Astrocyte (in vitro differentiated cells and primary cell): ENCODE measurements at regions not wholly inside any gene's neighbourhood (a gene's known extent, or its start where the extent isn't known, plus 50 kb on each side); places are given as distances from the start of the nearest gene placed in this dataset.
A peak's percentile ranks its signal among the peaks of the same experiment; 100 is the strongest.
"Not testable (repeated sequence)": the region's sequence is repeated elsewhere in the genome, so short reads cannot be mapped to it uniquely, and the experiment has no call there.

Experiments
- DNase-seq: peaks from one replicate; pipeline ENCODE4 v3.0.0-alpha.2; 2010; ENCODE audit warnings: low read depth
- FAIRE-seq: peaks from 2 replicates; lab custom pipeline; 2011; peaks lifted over from hg19 to GRCh38; lab: Jason Lieb, UNC
- H2AFZ ChIP-seq: 2 replicates; pipeline ENCODE4 v1.6.0; 2012; ENCODE audit warnings: low read depth, low read length, inconsistent platforms
- H3K27ac ChIP-seq: 2 replicates; pipeline ENCODE4 v1.5.1; 2011; ENCODE audit warnings: low read depth, low read length, inconsistent platforms
- H3K27me3 ChIP-seq: 2 replicates; pipeline ENCODE4 v1.6.0; 2011; ENCODE audit warnings: low read length, inconsistent platforms; ENCODE audit not compliant: insufficient read depth
- H3K36me3 ChIP-seq: 2 replicates; pipeline ENCODE4 v1.5.1; 2011; ENCODE audit warnings: low read length, inconsistent platforms; ENCODE audit not compliant: insufficient read depth
- H3K4me1 ChIP-seq: 2 replicates; pipeline ENCODE4 v1.5.1; 2011; ENCODE audit warnings: low read length, inconsistent platforms; ENCODE audit not compliant: insufficient read depth
- H3K4me2 ChIP-seq: 2 replicates; pipeline ENCODE4 v1.6.0; 2012; ENCODE audit warnings: low read length, inconsistent platforms
- H3K4me3 ChIP-seq: 2 replicates; pipeline ENCODE4 v1.5.1; 2011; ENCODE audit warnings: low read depth, mild to moderate bottlenecking, low read length, inconsistent platforms; ENCODE audit not compliant: insufficient read depth
- H3K79me2 ChIP-seq: 2 replicates; pipeline ENCODE4 v1.6.0; 2012; ENCODE audit warnings: mild to moderate bottlenecking, low read length, inconsistent platforms; ENCODE audit not compliant: insufficient read depth
- H3K9ac ChIP-seq: 2 replicates; pipeline ENCODE4 v1.6.0; 2012; ENCODE audit warnings: mild to moderate bottlenecking, low read length, inconsistent platforms
- H3K9me3 ChIP-seq: 2 replicates; pipeline ENCODE4 v1.5.1; 2012; ENCODE audit warnings: low read depth, mild to moderate bottlenecking, low read length, inconsistent platforms; ENCODE audit not compliant: insufficient read depth
- H4K20me1 ChIP-seq: 2 replicates; pipeline ENCODE4 v1.6.0; 2012; ENCODE audit warnings: low read length, inconsistent platforms; ENCODE audit not compliant: insufficient read depth
- H3K27ac Mint-ChIP-seq: one replicate; pipeline ENCODE4 v1.8.0; 2021; ENCODE audit warnings: mild to moderate bottlenecking, mixed read lengths; ENCODE audit not compliant: unreplicated experiment
- H3K27me3 Mint-ChIP-seq: one replicate; pipeline ENCODE4 v1.8.0; 2021; ENCODE audit warnings: low read depth, mixed read lengths; ENCODE audit not compliant: unreplicated experiment
- H3K36me3 Mint-ChIP-seq: one replicate; pipeline ENCODE4 v1.8.0; 2021; ENCODE audit warnings: low read depth, mixed read lengths; ENCODE audit not compliant: unreplicated experiment
- H3K4me1 Mint-ChIP-seq: one replicate; pipeline ENCODE4 v1.8.0; 2021; ENCODE audit warnings: low read depth, mixed read lengths; ENCODE audit not compliant: unreplicated experiment
- H3K4me3 Mint-ChIP-seq: one replicate; pipeline ENCODE4 v1.8.0; 2021; ENCODE audit warnings: mild to moderate bottlenecking, moderate library complexity, mixed read lengths; ENCODE audit not compliant: unreplicated experiment
- H3K9me3 Mint-ChIP-seq: one replicate; pipeline ENCODE4 v1.8.0; 2021; ENCODE audit warnings: mild to moderate bottlenecking, mixed read lengths; ENCODE audit not compliant: unreplicated experiment
- EZH2 ChIP-seq: IDR thresholded peaks from 2 replicates; pipeline ENCODE4 v1.6.1; 2012; ENCODE audit warnings: mild to moderate bottlenecking, low read length, inconsistent platforms; ENCODE audit not compliant: insufficient read depth
- TF ChIP-seq, protein P1 (sequence below): IDR thresholded peaks from 2 replicates; pipeline ENCODE4 v1.5.1; 2011; ENCODE audit warnings: low read depth, mild to moderate bottlenecking, inconsistent platforms, low read length, moderate library complexity; ENCODE audit not compliant: insufficient read depth

DNA sequence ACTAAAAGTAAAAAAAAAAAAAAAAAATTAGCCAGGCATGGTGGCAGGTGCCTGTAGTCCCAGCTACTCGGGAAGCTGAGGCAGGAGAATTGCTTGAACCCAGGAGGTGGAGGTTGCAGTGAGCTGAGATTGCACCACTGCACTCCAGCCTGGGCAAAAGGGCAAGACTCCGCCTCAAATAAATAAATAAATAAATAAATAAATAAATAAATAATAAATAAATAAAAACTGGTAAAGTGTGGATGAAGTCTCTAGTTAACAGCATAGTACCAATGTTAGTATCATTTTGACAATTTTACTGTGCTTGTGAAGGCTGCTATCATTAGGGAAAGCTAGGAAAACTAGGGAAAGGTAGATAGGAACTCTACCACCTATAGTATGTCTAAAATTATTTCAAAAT lies 581.0 kb upstream of the ID4 start:
- not testable (repeated sequence) for H3K4me3 Mint-ChIP-seq, DNase-seq

DNA sequence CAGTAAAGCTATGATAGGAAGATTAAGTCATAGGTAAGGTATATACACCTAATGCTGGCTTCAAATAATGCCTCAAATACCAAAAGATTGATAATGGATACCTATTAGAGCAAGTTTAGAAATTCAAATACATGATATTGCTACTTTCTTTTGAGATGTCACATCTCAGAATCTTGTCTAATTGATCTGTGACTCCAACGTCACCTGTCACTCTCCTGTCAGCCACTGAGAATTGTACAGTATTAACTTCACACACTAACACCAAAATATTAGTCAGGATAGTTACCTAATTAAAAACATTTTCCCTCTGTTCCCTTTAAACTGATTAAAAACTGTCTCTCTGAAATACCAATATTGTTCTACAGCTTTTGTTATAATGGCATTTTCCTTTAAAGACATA lies 575.5 kb upstream of the ID4 start:
- Histone ChIP-seq H3K79me2 (no peaks in the 10 kb centered on the region), H4K20me1 (no peaks in the 10 kb centered on the region), H3K9ac (no peak overlapping the region), H2AFZ (no peak overlapping the region), H3K27me3 (no peaks in the 10 kb centered on the region), H3K4me1 (no peaks in the 10 kb centered on the region), H3K36me3 (no peaks in the 10 kb centered on the region), H3K4me2 (no peak overlapping the region), H3K9me3 (no peaks in the 10 kb centered on the region), H3K27ac (no peak overlapping the region), H3K4me3 (no peak overlapping the region)
- FAIRE-seq, result no peak
- H3K4me3 Mint-ChIP-seq, result no peak overlapping the region
- no peaks in the 10 kb centered on the region for H3K27me3 Mint-ChIP-seq
- no peak for DNase-seq
- TF ChIP-seq EZH2, result no peak
- TF ChIP-seq, protein P1, sequence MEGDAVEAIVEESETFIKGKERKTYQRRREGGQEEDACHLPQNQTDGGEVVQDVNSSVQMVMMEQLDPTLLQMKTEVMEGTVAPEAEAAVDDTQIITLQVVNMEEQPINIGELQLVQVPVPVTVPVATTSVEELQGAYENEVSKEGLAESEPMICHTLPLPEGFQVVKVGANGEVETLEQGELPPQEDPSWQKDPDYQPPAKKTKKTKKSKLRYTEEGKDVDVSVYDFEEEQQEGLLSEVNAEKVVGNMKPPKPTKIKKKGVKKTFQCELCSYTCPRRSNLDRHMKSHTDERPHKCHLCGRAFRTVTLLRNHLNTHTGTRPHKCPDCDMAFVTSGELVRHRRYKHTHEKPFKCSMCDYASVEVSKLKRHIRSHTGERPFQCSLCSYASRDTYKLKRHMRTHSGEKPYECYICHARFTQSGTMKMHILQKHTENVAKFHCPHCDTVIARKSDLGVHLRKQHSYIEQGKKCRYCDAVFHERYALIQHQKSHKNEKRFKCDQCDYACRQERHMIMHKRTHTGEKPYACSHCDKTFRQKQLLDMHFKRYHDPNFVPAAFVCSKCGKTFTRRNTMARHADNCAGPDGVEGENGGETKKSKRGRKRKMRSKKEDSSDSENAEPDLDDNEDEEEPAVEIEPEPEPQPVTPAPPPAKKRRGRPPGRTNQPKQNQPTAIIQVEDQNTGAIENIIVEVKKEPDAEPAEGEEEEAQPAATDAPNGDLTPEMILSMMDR, result no peak
- H3K36me3 Mint-ChIP-seq, result no peaks in the 10 kb centered on the region
- H3K27ac Mint-ChIP-seq, result no peak overlapping the region
- no peaks in the 10 kb centered on the region for H3K4me1 Mint-ChIP-seq
- no peaks in the 10 kb centered on the region for H3K9me3 Mint-ChIP-seq

More for the DNA sequence above, 581.0 kb upstream of the ID4 start:
- not testable (repeated sequence) for H3K79me2 ChIP-seq, H3K4me3 ChIP-seq, H3K9ac ChIP-seq, H3K36me3 Mint-ChIP-seq, H3K9me3 ChIP-seq, H3K27me3 Mint-ChIP-seq, H2AFZ ChIP-seq, H3K27me3 ChIP-seq, H3K36me3 ChIP-seq, FAIRE-seq, H3K4me1 Mint-ChIP-seq, H4K20me1 ChIP-seq, H3K27ac ChIP-seq, H3K9me3 Mint-ChIP-seq, H3K27ac Mint-ChIP-seq, H3K4me1 ChIP-seq, H3K4me2 ChIP-seq

DNA sequence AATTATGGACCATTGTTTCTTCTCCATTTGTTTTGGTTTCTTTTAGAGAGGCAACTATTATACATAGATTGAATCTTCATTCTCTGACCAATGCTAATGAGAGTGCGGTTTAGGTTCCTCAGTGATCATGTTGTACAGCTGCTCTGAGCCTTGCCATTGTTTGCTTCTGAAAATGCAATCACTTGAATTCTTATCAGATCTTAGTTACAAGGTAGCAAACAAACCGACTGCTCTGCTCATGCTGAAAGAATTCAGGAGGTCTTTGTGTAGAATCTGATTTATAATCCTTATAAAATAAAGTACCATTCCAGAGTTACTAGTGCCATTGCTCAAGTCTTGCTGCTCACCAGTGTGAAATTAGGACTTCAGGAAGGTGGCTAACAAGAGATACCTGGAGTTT lies 569.1 kb upstream of the ID4 start:
- Histone ChIP-seq H3K79me2 (no peaks in the 10 kb centered on the region), H3K9me3 (no peaks in the 10 kb centered on the region), H3K4me3 (no peak overlapping the region), H3K9ac (no peak overlapping the region), H3K36me3 (no peaks in the 10 kb centered on the region), H4K20me1 (no peaks in the 10 kb centered on the region), H3K4me2 (no peak overlapping the region), H3K27me3 (no peaks in the 10 kb centered on the region), H2AFZ (no peak overlapping the region), H3K27ac (no peak overlapping the region), H3K4me1 (no peaks in the 10 kb centered on the region)
- no peak overlapping the region for H3K27ac Mint-ChIP-seq
- H3K36me3 Mint-ChIP-seq, result peaks cover 4% of the 10 kb centered on the region
- H3K9me3 Mint-ChIP-seq, result peaks cover 7% of the 10 kb centered on the region
- no peak for TF ChIP-seq EZH2
- TF ChIP-seq, protein P1, result no peak
- no peak overlapping the region for H3K4me3 Mint-ChIP-seq
- DNase-seq (peak; percentile 2), FAIRE-seq (no peak)
- H3K4me1 Mint-ChIP-seq, result no peaks in the 10 kb centered on the region
- H3K27me3 Mint-ChIP-seq, result no peaks in the 10 kb centered on the region
